Uterus (tissue), 3 donors: ENCODE measurements at regions not wholly inside any gene's neighbourhood (a gene's known extent, or its start where the extent isn't known, plus 50 kb on each side); places are given as distances from the start of the nearest gene placed in this dataset.
"Not testable (repeated sequence)": the region's sequence is repeated elsewhere in the genome, so short reads cannot be mapped to it uniquely, and the experiment has no call there.

Source experiments
- DNase-seq, 2 donors: peaks; one replicate each; pipeline ENCODE4 v3.0.0-alpha.2; 2019 to 2020
- H3K27ac ChIP-seq, 2 donors: fragments of 200-600 bp; sonication (generic); 1 replicate in 1 of 2; 2 replicates in 1 of 2; pipeline ENCODE4 v1.5.1; 2016 to 2018
- H3K27me3 ChIP-seq, 2 donors: fragments of 200-600 bp; sonication (generic); one replicate each; pipeline ENCODE4 v1.5.1; 2018 to 2019; ENCODE audit warnings: control low read depth in 1 of 2
- H3K36me3 ChIP-seq, 2 donors: fragments of 200-600 bp; sonication (generic); one replicate each; pipeline ENCODE4 v1.5.1; 2019; ENCODE audit warnings: control low read depth in 1 of 2
- H3K4me1 ChIP-seq, 2 donors: fragments of 200-600 bp; sonication (generic); one replicate each; pipeline ENCODE4 v1.5.1; 2018 to 2019; ENCODE audit warnings: control low read depth in 1 of 2
- H3K4me3 ChIP-seq, 2 donors: fragments of 200-600 bp; sonication (generic); 1 replicate in 1 of 2; 2 replicates in 1 of 2; pipeline ENCODE4 v1.5.1; 2018 to 2019; ENCODE audit warnings: mild to moderate bottlenecking in 1 of 2
- H3K9me3 ChIP-seq, 2 donors: fragments of 200-600 bp; sonication (generic); one replicate each; pipeline ENCODE4 v1.5.1; 2019; ENCODE audit warnings: control low read depth in 1 of 2
- CTCF ChIP-seq, 4 experiments: fragments of 200-600 bp in 2 of 4; fragments of 450-650 bp in 2 of 4; sonication (generic) in 2 of 4; IDR thresholded peaks; one replicate each; pipeline ENCODE4 v1.5.1; 2016 to 2019; ENCODE audit warnings: antibody characterized with exemption in 4 of 4, mild to moderate bottlenecking in 2 of 4, moderate library complexity in 1 of 4
- POLR2A ChIP-seq, 2 donors: fragments of 450-650 bp; IDR thresholded peaks; one replicate each; pipeline ENCODE4 v1.6.1; 2016; ENCODE audit warnings: antibody characterized with exemption in 2 of 2, mild to moderate bottlenecking in 1 of 2, moderate library complexity in 1 of 2
- intact Hi-C: fragments of 100-400 bp; cut with DNase I; formaldehyde crosslinking; loops from one replicate; pipeline ENCODE4 v1.15.1; 2023; ENCODE audit warnings: low total_unique reads
- donor health status: DM: yes; HTN: yes; CAD: no.

GRCh38 chr3:162722337-162722736 lies 1225.7 kb downstream of the OTOL1 start:
- Histone ChIP-seq H3K36me3 (no peaks in the 10 kb centered on the region), H3K27ac (no peak overlapping the region), H3K27me3 (no peaks in the 10 kb centered on the region), H3K4me3 (no peak overlapping the region), H3K4me1 (no peaks in the 10 kb centered on the region), H3K9me3 (no peaks in the 10 kb centered on the region)
- TF ChIP-seq POLR2A (IDR thresholded peaks at IDR 0.05): no peak
- TF ChIP-seq CTCF (IDR thresholded peaks at IDR 0.05): no peak
- no peak for DNase-seq
- intact Hi-C loops: no loop called here

- H3K36me3 ChIP-seq, H3K27me3 ChIP-seq, DNase-seq, H3K9me3 ChIP-seq, H3K27ac ChIP-seq, intact Hi-C loops, H3K4me3 ChIP-seq, H3K4me1 ChIP-seq: not testable (repeated sequence)
Observed at GRCh38 chr3:162722796-162723195, 1226.2 kb downstream of the OTOL1 start.

- Histone ChIP-seq H3K36me3 (no peaks in the 10 kb centered on the region), H3K4me1 (no peaks in the 10 kb centered on the region), H3K9me3 (no peaks in the 10 kb centered on the region), H3K27me3 (no peaks in the 10 kb centered on the region), H3K4me3 (no peak overlapping the region), H3K27ac (no peak overlapping the region)
- no peak for TF ChIP-seq POLR2A (IDR thresholded peaks at IDR 0.05)
- TF ChIP-seq CTCF (IDR thresholded peaks at IDR 0.05): no peak
- DNase-seq: no peak
- intact Hi-C loops: no loop called here
Observed at GRCh38 chr3:162729686-162730085, 1233.1 kb downstream of the OTOL1 start.

GRCh38 chr3:162731961-162732360 lies 1235.4 kb downstream of the OTOL1 start:
- H3K27ac ChIP-seq, H3K9me3 ChIP-seq, H3K4me1 ChIP-seq, H3K27me3 ChIP-seq, H3K36me3 ChIP-seq, H3K4me3 ChIP-seq, intact Hi-C loops, DNase-seq: not testable (repeated sequence)

GRCh38 chr3:162738784-162739183 lies 1242.2 kb downstream of the OTOL1 start:
- intact Hi-C loops: no loop called here
- Histone ChIP-seq H3K4me3 (no peak overlapping the region), H3K9me3 (no peaks in the 10 kb centered on the region), H3K27me3 (no peaks in the 10 kb centered on the region), H3K27ac (no peak overlapping the region), H3K36me3 (no peaks in the 10 kb centered on the region), H3K4me1 (no peaks in the 10 kb centered on the region)
- TF ChIP-seq CTCF (IDR thresholded peaks at IDR 0.05) (no peak), POLR2A (IDR thresholded peaks at IDR 0.05) (no peak)
- no peak for DNase-seq

- DNase-seq: no peak
- Histone ChIP-seq H3K27me3 (no peaks in the 10 kb centered on the region), H3K4me1 (no peaks in the 10 kb centered on the region), H3K4me3 (no peak overlapping the region), H3K27ac (no peak overlapping the region), H3K9me3 (no peaks in the 10 kb centered on the region), H3K36me3 (no peaks in the 10 kb centered on the region)
- no peak for TF ChIP-seq POLR2A (IDR thresholded peaks at IDR 0.05)
- intact Hi-C loops: no loop called here
Observed at GRCh38 chr3:162740941-162741596, 1244.5 kb downstream of the OTOL1 start.

- H3K27me3 ChIP-seq: no peaks in the 10 kb centered on the region
- DNase-seq: no peak
- TF ChIP-seq POLR2A (IDR thresholded peaks at IDR 0.05): no peak
- TF ChIP-seq CTCF (IDR thresholded peaks at IDR 0.05): no peak
- intact Hi-C loops: no loop called here
- H3K27ac ChIP-seq: no peak overlapping the region
- no peak overlapping the region for H3K4me3 ChIP-seq
- H3K4me1 ChIP-seq: no peaks in the 10 kb centered on the region
- H3K36me3 ChIP-seq: no peaks in the 10 kb centered on the region
- H3K9me3 ChIP-seq: no peaks in the 10 kb centered on the region
Observed at GRCh38 chr3:162742159-162742717, 1245.6 kb downstream of the OTOL1 start.
